ENCODE measurements at regions not wholly inside any gene's neighbourhood (a gene's known extent, or its start where the extent isn't known, plus 50 kb on each side); places are given as distances from the start of the nearest gene placed in this dataset.
A peak's percentile ranks its signal among the peaks of the same experiment; 100 is the strongest.

- DNase-seq, result no peak
Observed at GRCh38 chr3:34683851-34684250, 885.4 kb downstream of the PDCD6IP start.

DNA sequence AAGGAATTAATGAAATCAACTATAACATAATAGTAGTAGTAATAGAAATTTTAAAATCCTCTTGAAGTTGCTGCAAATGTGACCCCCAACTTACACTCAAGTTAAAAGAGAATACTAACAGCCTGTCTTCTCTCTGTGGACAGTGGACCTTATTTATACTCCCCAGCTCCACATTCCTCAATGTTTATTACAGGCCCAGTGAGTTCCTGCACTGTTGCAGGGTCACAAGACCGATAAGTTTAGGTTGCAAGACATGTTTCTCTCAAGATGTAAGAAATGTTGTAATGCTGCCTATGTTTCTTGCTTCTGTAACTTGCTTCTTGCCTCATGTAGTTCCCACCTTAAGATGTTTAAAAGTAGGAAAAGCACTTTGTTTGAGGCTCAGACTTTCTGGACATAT lies 888.1 kb downstream of the PDCD6IP start:
- DNase-seq, result no peak

DNA sequence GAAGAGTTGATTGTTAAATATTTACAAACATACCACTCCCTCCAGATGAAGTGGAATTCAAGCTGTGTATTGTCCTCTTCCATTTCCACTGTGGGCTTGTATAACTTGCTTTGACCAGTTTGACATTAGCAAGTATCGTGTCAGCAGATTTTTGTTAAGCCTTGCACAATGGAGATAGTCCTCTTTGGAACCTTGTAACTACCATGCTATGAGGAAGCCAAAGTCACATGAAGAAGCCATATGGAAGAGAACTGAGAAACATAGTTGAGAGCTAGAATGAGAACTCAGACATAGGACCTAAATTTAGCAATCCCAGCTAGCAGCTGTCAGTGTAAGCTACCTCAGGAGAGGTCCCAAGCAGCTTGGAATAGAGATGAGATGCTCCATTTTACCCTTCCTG lies 889.2 kb downstream of the PDCD6IP start:
- DNase-seq, result no peak

GRCh38 chr3:34696831-34697230 lies 898.4 kb downstream of the PDCD6IP start:
- DNase-seq, result no peak

DNA sequence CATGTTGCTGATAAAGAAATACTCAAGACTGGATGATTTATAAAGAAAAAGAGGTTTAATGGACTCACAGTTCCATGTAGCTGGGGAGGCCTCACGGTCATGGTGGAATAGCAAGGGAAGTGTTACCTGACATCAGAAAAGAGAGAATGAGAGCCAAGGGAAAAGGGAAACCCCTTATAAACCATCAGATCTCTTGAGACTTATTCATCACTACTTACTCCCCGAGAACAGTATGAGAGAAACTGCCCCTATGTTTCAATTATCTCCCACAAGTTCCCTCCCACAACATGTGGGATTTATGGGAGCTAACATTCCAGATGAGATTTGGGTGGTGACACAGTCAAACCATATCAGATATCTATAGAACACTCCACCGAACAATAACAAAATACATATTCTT lies 904.6 kb downstream of the PDCD6IP start:
- DNase-seq, result no peak

DNA sequence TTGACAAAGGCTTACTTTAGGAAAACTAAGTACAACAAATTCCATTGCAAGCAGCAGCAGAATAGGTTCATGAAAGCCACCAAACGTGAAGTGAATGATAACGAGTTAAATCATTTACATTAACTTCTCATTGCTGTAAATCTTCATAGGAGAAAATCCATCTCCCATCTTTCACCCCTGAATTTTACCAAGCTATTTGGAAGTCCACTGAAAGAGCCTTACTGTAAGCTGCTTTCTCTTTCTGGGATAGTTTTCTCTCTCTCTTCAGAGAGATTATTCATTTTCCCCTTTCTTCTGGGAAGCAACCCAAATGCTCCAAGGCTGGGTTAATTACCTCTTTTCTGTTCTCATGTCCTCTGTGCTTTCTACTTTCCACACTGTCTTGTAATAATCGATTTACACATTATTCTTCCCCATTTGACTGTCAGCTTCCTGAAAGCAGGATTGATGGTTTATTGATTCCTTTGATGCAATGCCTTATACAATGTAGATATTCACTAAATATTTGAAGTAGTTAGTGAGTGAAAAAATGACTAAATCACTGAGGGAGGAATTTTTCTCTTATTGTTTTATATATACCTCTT lies 914.3 kb upstream of the ARPP21 start:
- no peak for DNase-seq

DNA sequence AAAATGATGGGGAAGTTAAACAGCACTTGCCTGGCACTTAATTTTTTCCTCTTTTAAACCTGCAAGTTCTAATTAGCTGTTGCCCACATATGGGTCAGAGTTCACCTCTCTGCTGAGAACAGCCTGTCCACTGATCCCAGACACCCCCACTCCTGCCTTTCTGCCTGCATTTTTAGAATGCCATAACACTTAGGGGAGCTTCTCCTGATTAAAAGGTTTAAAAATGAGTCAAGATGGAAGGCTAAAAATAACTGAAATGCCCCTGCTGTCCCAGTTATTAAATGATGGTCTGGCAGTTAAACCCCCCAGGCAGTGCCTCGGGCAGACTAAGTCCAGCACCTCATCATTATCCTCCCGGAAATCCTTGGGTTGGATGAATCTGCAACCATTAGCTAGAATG lies 913.6 kb upstream of the ARPP21 start:
- DNase-seq, result no peak

- DNase-seq, result no peak
Observed at GRCh38 chr3:34727700-34728099, 911.6 kb upstream of the ARPP21 start.

DNA sequence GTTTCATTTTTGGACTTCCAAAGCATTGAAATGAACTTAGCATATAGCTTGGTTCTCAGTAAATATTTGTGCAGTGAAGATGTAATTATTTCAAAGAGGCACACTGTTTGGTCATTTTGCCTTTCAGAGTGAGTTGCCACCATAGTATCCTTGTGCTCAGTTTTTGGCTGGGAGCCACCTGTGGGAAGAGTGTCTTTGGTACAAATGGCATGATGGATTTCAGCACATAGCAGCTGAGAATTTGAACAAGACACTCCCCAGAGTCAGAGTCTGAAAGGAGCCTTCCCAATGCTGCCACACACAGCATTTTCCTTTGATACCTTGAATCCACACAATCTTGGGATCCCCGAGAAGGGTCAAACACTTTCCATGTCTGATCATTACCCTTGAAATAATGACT lies 897.2 kb upstream of the ARPP21 start:
- no peak for DNase-seq

DNA sequence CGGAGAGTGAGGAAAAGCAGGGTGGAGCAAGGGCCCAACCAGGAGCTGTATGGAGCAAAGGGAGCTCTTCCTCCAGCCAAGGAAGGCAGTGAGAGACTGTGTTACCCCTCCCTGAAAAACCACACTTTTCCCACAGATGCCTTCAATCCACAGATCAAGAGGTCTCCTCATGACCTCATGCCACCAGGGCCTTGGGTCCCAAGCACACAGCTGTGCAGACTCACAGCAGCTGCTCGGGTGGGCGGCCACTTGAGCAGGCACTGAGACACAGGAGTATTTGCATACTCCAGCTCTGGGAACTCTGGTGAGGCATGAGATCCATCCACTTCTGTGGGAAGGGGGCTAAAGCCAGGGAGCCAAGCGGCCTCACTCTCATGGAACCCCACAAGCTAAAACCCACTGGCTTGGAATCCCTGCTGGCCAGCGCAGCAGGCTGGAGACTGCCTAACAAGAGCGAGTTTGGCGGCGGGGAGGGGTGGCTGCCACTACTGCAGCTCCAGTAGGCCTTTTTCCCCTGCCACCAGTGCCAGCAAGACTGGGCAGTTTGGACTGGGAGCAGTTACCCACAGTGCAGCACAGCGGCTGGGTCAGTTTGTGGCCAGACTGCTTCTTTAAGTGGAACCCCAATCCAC lies 880.6 kb upstream of the ARPP21 start:
- no peak for DNase-seq

GRCh38 chr3:34777386-34777785 lies 861.9 kb upstream of the ARPP21 start:
- peak; percentile 28 to 36 for DNase-seq

DNA sequence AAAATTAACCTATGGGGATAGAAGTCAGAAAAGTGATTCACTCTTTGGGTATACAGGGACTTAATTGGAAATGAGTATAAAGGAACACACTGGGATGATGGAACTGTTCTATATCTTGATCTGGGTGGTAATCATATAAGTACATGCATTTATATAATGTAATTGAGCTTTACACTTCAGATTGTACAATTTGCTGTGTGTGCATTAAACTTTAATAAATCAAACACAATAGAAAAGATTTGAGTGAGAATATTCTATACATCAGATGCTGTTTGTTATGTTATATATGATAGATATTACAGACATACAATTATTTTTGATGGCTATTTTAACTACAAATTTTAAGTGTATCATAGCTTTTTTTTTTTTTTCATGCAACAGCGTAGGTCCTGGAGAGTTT lies 860.2 kb upstream of the ARPP21 start:
- DNase-seq, result no peak

GRCh38 chr3:34780294-34780693 lies 859.0 kb upstream of the ARPP21 start:
- DNase-seq, result no peak

DNA sequence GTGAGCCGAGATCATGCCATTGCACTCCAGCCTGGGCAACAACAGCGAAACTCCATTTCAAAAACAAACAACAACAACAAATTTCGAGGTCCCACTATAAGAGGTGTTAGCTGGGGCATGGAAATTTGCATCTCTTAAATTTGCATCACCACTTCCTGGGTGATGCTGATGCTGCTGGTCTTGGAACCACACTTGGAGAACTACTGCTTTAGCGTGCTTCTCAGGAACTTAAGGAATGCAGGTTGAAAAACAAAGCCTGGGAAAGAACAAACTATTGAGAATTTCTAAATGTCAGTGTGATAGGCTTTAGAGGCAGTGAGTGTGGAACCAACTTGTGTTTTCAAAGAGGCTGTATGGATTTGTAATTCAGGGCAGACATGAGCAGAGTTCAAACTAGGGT lies 858.4 kb upstream of the ARPP21 start:
- no peak for DNase-seq

DNA sequence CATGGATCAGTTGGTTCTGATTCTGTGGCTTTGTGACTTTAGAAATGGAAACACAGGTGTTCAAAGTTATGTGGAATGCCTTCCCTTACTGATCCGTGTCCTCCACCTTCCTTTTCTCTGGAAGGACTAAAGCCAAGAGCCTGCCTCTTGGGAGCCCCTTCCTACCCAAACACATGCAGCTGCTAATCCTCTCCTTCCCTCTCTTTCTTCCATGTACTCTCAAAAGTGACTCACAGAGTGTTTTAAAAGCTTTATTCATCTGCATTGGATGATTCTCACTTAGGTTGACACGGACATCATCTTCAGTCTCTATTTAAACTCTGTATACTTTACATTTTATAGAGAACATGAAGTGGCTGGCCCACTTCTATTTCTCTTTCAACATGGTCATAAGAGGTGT lies 856.5 kb upstream of the ARPP21 start:
- DNase-seq, result no peak

DNA sequence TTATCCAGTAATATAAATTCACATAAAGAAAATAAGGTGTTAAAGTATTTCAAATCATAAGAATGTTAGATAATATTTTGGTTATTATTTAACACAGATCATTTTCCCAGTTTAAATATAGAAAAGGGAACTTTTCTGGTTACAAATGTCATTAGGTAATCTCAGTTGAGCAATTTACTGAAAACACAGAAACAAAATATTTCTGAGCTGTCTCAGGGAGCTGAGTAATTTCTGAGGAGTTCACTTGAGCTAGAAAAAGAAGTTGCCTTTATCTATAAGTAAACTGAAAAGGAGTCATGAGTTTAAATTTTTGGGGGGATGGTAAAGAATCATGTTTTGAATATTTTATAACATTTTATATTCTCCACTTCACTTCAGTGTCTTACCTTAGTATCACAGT lies 855.4 kb upstream of the ARPP21 start:
- no peak for DNase-seq

- no peak for DNase-seq
Observed at GRCh38 chr3:34793057-34793456, 846.3 kb upstream of the ARPP21 start.

- DNase-seq, result no peak
Observed at GRCh38 chr3:34807611-34808010, 831.7 kb upstream of the ARPP21 start.

DNA sequence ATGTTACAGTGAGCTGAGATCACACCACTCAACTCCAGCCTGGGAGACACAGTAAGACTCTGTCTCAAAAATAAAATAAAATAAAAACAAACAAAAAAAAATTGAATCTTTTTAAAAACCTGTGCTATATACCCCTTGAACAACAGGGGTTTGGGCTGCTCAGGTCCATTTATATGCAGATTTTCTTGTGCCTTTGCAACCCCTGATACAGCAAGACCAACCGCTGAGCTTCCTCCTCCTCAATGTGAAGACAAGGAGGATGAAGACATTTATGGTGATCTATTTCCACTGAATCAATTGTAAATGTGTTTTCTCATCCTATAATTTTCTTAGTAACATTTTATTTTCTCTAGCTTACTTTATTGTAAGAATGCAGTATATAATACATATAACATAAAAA lies 831.0 kb upstream of the ARPP21 start:
- DNase-seq, result no peak

- DNase-seq, result no peak
Observed at GRCh38 chr3:34828847-34829246, 810.5 kb upstream of the ARPP21 start.

GRCh38 chr3:34832865-34833508 lies 806.3 kb upstream of the ARPP21 start:
- DNase-seq, result no peak

DNA sequence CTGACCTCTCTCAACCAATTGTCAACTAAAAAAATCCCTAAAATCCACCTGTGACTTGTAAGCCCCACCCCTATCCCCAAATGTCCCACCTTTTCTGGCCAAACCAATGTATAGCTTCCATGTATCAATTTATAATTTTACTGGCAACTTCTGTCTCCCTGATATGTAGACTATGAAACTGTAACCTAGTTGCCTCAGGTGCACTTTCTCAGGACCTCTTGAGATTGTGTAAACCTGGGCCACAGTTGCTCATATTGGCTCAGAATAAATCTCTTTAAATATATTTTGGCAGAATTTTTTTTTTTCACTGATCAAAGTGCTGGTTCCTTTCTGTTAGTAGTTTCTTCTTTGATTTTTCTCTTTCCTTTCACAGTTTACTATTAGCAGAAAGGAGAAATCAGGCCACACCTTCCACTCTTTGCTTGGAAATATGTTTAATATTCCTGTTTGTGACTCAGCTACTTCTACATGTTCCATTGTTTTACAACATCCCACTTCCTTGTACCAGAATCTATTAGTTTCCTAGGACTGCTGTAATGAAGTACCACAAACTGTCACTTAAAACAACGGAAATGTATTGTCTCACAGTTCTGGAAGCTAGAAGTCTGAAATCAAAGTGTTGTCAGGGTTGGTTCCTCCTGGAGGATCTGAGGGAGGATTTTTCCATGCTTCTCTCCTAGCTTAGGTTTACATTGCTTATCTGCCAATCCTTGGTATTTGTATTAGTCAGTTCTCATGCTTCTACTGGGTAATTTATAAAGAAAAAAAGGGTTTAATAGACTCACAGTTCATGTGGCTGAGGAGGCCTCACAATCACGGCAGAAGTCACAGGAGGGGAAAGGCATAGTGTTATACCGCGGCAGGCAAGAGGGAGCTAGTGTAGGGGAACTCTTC lies 801.2 kb upstream of the ARPP21 start:
- DNase-seq, result no peak

GRCh38 chr3:34842706-34843480 lies 796.4 kb upstream of the ARPP21 start:
- no peak for DNase-seq

All from cerebellar nuclear complex (tissue), 1 donor.